ENCODE measurements at regions not wholly inside any gene's neighbourhood (a gene's known extent, or its start where the extent isn't known, plus 50 kb on each side); places are given as distances from the start of the nearest gene placed in this dataset.

DNA sequence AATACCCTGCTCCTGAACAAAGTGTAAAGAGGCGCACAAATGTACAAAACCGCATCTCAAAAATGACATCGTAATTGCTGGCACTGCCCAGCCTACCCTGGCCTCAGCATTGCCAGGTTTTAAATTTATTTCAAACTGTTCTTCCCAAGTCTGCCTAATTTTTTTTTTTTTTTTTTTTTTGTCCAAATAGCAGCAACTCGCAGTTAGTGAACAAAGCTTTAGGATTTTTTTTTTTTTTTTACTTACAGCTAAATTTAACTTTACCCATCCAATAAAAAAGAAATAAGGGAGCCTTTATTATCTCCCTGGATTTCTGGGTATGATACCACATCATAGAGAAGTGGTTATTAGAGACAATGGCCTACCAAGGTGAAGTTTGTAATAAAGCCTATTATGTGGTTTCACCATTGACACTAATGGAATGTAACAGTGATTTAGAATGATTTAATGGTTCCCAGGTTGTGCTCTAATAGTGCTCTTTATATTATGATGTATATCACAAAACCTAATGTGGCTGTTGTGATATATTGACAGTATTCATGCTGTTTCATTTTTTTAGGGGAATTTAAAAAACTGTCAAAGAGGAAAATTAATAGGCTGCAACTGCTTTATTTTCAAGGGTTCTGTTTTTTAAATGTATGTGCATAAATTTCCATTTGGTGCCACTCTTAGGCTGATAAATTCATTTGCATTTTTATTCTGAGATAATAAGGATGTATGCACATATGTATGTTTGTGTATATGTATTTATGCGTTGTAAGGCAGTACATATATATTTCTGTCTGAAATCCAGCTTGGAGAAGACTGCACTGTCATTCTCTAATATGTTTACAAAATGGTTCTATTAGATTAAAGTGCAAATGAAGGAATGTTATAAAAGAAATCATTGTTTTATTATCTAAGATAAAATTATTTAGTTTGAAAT lies 309.0 kb downstream of the TFEC start:
- TF ChIP-seq, protein P1, sequence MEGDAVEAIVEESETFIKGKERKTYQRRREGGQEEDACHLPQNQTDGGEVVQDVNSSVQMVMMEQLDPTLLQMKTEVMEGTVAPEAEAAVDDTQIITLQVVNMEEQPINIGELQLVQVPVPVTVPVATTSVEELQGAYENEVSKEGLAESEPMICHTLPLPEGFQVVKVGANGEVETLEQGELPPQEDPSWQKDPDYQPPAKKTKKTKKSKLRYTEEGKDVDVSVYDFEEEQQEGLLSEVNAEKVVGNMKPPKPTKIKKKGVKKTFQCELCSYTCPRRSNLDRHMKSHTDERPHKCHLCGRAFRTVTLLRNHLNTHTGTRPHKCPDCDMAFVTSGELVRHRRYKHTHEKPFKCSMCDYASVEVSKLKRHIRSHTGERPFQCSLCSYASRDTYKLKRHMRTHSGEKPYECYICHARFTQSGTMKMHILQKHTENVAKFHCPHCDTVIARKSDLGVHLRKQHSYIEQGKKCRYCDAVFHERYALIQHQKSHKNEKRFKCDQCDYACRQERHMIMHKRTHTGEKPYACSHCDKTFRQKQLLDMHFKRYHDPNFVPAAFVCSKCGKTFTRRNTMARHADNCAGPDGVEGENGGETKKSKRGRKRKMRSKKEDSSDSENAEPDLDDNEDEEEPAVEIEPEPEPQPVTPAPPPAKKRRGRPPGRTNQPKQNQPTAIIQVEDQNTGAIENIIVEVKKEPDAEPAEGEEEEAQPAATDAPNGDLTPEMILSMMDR (IDR thresholded peaks at IDR 0.05) = no peak
- TF ChIP-seq POLR2A (IDR thresholded peaks at IDR 0.05) = no peak
